Coronary artery (tissue), 2 donors: ENCODE measurements at regions not wholly inside any gene's neighbourhood (a gene's known extent, or its start where the extent isn't known, plus 50 kb on each side); places are given as distances from the start of the nearest gene placed in this dataset.

Experiments used
- DNase-seq: peaks from one replicate; pipeline ENCODE4 v3.0.0-alpha.2; 2017; ENCODE audit warnings: low spot score
- H3K27ac ChIP-seq, 2 donors: fragments of 200-600 bp; sonication (generic); one replicate each; pipeline ENCODE4 v1.5.1; 2016 to 2019
- H3K4me3 ChIP-seq: fragments of 200-600 bp; sonication (generic); 2 replicates; pipeline ENCODE4 v1.5.1; 2016; ENCODE audit warnings: mild to moderate bottlenecking, moderate library complexity
- TF ChIP-seq, protein P1 (sequence below): fragments of 200-600 bp; sonication (generic); IDR thresholded peaks from one replicate; pipeline ENCODE4 v1.5.1; 2019; ENCODE audit warnings: antibody characterized with exemption

- DNase-seq: no peak
- Histone ChIP-seq H3K27ac (no peak overlapping the region), H3K4me3 (no peak overlapping the region)
- TF ChIP-seq, protein P1, sequence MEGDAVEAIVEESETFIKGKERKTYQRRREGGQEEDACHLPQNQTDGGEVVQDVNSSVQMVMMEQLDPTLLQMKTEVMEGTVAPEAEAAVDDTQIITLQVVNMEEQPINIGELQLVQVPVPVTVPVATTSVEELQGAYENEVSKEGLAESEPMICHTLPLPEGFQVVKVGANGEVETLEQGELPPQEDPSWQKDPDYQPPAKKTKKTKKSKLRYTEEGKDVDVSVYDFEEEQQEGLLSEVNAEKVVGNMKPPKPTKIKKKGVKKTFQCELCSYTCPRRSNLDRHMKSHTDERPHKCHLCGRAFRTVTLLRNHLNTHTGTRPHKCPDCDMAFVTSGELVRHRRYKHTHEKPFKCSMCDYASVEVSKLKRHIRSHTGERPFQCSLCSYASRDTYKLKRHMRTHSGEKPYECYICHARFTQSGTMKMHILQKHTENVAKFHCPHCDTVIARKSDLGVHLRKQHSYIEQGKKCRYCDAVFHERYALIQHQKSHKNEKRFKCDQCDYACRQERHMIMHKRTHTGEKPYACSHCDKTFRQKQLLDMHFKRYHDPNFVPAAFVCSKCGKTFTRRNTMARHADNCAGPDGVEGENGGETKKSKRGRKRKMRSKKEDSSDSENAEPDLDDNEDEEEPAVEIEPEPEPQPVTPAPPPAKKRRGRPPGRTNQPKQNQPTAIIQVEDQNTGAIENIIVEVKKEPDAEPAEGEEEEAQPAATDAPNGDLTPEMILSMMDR: no peak
These were observed 167.4 kb downstream of the FBXO8 start for GRCh38 chr4:174116021-174116420.

- no peak overlapping the region for H3K27ac ChIP-seq
- no peak for DNase-seq
- no peak overlapping the region for H3K4me3 ChIP-seq
- TF ChIP-seq, protein P1: no peak
These were observed 172.0 kb downstream of the FBXO8 start for GRCh38 chr4:174111422-174111821.

DNA sequence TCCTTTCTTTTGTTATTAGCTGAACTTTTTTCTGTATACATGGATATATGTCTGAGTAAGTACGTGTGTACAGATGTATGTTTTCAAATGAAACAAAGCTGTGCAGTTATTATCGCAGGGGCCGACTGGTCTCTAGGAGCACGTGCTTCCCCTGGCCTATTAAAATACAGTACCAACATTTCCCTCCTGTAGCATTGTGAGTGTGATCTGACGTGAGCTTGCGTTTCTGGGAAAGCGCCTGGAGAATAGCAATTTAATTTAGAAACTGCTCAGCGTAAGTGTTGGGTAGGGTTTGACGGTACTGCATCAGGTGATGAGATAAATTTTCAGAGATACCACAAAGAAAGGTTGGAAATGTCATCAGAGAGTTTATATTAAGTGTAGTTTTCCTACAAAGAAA, 173.3 kb downstream of the FBXO8 start:
- DNase-seq: no peak
- TF ChIP-seq, protein P1: no peak
- Histone ChIP-seq H3K27ac (no peak overlapping the region), H3K4me3 (no peak overlapping the region)

DNA sequence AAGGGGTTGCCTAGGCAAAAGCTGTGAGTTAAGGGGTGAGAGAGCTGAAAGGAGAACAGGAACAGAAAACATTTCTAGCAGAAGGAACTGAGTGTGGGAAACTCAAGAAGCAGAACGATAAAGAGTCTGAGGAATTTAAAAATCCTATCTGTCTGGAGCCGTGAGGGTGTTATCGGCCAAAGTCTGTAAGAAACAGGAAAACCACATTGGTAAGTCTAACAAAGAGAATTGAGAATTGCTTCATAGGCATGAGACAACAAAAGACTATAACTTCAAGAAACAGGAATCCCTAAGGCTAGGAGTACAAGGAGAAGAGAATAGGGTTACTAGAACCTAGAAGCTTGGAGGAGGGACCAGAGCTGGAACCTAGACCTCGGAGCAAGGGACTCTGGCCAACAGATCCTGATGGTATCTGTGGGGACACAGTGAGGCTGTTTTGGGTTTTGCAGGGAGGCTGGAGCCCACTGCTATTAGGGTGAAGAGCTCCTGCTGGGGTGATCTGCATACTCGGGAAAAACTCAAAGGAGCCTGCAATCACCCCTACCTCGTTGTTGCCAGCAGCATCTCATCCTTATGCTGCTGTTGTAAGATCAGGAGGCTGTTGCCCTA, 175.6 kb downstream of the FBXO8 start:
- H3K4me3 ChIP-seq: no peak overlapping the region
- no peak for DNase-seq
- no peak overlapping the region for H3K27ac ChIP-seq
- TF ChIP-seq, protein P1: no peak

DNA sequence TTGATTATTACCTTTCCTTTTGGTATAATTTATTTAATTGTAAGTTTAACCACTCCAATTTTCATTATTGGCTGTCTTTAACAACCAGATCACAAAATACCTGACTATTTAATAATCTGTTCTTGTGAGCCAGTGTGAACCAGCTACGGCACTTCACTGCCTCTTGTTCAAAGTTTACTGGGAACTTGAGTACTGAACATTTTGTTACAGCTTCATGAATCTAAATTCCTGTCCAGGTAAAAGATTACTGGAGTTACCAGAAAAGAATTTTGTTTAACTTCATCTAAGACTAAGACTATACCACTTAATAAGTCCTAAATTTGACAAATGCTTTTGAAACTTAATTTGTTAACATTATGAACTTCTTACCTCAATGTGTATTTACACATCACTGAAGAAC, 178.3 kb downstream of the FBXO8 start:
- no peak for DNase-seq
- Histone ChIP-seq H3K4me3 (no peak overlapping the region), H3K27ac (no peak overlapping the region)
- TF ChIP-seq, protein P1: no peak

DNA sequence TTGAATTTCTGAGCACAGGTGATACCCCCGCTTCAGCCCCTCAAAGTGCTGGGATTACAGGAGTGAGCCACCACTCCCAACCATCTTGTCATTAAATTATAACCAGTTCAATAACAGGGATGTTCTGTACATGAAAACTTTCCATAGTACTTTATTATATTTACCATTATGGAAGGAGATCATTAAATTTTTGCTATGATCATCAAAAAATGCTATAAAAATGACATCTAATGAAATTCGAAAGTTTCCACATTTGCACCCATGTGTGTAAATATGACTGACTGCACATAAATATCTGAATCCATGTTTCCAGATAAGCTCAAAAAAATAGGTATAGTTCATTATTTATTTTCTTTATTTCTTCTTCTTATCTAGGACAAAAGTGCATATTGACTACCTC, 182.6 kb downstream of the FBXO8 start:
- Histone ChIP-seq H3K4me3 (no peak overlapping the region), H3K27ac (no peak overlapping the region)
- no peak for DNase-seq
- TF ChIP-seq, protein P1: no peak

GRCh38 chr4:174099712-174100111, 183.8 kb downstream of the FBXO8 start:
- TF ChIP-seq, protein P1: no peak
- no peak for DNase-seq
- Histone ChIP-seq H3K4me3 (no peak overlapping the region), H3K27ac (no peak overlapping the region)
